HG03175 (cell line): ENCODE measurements at regions not wholly inside any gene's neighbourhood (a gene's known extent, or its start where the extent isn't known, plus 50 kb on each side); places are given as distances from the start of the nearest gene placed in this dataset.

Source experiments
- ATAC-seq: cut with Tn5 transposase; IDR thresholded peaks from one replicate; pipeline ENCODE4 v1.9.1; 2021; ENCODE audit warnings: mild to moderate bottlenecking, moderate library complexity; ENCODE audit not compliant: unreplicated experiment

DNA sequence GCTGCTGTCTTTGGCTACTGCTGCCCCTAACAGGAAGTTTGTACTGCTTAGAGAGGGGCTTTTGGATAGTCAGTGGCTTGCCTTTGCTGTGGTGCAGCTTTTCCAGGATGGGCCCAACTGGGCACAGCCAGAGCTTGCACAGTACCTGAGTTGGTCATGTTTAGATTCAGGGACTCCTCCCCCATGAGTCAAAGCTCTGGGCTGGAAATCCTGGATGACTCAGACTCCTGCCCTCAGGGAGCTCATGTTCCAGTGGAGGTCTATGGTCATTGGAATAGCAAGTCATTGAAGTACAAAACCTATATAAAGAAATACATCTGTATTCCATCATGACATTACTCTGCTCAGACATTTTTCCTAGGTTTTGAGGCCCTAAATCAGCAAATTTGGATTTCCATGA lies 66.7 kb upstream of the PJA1 start:
- no peak for ATAC-seq

GRCh38 chrX:69229436-69229835 lies 64.2 kb upstream of the PJA1 start:
- ATAC-seq: no peak

DNA sequence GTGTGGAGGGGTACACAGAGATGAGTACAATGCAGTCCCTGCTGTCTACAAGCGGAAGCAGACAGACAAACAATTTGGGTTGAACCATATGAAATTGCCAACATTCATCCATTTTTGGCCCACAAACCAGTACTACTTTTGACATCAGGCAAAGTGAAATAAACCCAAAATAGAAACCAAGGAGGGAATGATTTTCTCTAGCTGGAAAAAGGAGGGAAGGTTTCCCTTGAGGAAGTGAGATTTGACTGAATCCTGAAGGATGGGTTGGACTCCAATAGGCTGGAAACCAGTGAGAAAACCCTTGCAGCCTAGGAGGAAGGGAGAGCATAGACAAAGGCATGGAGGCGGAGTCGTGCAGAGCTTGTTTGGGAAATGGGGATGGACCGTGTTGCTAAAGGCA lies 63.5 kb upstream of the PJA1 start:
- ATAC-seq: no peak

DNA sequence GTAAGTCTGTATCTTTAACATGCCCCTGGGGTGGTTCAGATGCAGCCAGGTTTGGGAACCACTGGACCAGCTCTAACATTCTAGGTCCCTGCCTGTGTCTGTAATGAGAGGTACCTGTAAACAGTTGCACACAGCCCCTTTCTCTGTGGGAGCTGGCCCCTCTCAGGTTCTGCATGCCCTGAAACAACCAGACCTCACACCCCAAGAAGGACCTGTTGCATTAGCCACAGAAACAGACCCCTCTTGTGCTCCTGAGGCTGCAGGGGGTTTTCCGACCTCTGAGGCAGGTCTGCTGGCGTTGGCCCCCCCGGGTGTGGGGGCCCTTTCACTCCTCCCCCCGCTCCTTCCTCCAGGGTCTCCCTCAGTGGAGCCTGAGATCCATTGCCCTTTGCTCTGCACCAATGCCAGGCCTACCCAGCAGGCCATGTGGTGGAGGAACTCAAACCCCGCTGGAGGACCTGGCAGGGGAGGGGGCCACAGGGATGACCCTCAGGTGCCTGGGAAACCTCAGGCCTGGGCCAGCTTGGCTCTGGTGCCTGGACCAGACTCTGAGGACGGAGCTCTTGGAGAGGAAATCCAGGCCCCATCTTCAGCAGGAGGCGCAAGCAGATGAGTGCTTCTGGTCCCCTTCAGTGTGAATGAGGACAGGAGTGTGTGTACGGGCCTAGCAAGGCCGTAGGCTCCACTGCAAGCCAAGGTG lies 61.4 kb upstream of the PJA1 start:
- ATAC-seq: no peak

DNA sequence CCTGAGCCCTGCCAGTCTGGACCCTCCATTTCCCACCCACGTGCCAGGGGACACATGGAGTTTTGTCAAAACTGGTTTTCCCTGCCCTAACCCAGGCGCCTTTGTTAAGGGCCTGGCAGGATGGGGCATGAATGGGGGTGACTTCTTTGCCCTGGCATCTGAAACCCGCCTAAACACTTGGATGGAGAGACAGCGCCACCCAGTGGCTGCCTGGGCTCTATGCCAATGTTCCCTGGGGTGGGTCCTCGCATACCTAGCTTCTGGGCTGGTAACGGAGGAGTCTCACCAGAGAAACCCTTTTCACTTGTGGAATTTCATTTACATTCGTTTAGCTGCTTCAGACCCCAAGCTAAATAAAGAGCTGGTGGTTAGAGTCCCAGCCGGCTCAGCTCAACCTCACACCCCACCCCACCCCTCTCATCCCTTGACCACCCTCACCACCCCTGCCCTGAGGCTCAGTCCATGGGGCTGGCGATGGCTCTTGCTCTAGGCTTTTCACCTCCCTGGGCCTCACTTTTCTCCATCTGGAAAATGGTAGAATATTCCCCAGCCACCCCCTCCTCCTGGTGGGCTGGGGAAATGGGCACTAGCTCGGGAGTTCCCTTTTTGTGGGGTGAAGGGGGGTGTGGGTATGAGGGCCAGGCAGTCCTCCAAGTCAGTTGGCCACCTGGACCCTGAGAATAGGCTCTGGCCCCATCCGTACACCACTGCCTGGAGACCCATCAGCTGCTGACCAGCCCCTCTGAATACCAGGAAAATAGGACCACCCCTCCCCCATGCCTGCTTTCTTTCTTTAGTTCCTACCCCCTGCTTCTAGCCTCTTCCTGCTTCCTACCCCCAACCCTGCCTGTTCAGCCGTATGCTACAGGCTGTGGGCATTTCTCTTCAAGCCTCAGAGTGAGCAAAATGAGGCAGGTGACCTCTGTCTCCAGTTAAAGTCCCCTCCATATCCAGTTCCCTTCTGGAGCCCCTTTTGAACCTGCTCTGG lies 57.1 kb upstream of the PJA1 start:
- peak; percentile 68 for ATAC-seq

DNA sequence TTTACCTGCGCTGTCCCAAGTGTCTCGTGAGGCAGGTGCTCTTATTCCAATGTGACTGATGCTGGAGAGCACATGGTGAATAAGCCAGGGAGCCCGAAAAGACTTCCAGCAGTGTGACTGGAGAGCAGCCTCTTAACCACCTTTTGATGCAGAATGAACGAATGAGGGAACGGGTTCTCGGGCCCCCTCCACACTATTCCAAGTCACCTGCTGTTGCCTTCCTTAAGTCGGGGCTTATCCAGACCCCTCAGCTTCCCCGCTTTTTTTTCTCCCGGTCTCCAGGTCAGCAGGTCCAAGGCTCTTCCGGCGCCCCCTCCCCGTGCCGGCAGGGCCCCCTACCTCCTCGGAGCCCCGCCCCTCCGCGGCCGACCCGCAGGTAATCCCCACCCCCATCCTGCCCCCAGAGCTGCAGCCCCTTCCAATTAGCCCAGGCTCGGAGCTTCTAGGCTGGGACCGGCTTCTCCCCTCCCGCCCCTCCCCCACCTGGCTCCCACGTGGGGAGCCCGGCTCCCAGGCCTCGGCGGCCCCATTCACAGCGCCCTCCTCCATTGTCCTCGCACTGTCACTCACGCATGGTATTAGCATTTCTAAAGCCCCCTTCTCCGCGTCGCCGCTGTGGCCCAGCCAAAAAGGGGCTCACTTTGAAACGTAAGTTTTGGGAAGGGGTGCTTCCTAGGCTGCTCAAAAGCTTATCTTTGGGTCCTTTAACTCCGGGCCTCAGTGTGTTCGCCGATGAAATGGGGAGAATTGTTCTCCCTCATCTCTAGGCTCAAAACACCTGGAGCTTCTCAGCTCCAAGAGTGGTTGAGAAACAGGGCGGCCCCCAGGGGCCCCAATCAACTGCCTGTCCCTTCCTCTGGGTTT lies 56.2 kb upstream of the PJA1 start:
- ATAC-seq: no peak

DNA sequence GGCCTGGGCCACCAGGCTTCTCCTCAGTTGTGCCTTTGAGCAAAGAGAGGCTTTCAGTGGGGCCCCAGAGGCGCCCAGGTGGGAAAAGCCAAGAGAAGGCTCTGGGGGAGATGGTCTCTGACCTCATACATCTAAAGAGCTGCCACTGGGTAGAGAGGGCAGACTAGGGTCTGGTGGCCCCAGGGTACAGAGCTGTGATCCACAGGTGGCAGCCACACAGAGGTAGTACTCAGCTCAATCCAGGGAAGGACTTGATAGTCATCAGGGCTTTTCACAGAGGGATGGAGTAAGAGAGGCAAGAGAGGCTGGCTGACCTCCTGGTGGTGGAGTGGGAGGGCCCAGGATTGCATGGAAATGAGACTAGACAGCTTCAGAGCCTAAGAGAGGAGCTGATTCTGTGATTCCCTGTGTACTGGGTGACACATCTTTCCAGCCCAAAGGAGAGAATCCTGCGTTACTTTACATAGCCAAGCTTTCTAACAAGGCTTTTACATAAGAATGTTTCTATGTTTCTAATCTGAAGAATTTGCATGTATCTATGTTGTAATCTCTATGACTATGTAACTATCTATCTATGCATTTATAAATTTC lies 53.2 kb upstream of the PJA1 start:
- no peak for ATAC-seq

DNA sequence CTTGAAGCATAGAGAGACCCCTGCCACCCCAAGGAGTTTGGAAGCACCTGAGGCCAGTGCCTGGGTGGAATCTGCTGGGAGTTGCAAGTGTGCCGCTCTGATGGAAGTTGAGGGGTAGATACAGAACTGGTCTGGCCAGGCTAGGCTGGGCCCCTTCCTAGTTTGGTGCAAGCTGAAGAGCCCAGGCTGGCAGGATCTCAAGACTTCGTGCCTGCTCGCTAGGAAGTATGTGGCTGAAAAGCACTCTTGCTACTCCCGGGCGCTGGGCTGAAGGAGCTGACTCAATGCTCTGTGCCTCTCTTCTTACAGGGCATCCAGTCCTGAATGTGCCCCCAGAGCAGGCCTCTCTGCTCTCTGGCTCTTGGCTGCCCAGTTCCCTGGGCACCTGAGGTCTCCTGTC lies 51.7 kb upstream of the PJA1 start:
- no peak for ATAC-seq

DNA sequence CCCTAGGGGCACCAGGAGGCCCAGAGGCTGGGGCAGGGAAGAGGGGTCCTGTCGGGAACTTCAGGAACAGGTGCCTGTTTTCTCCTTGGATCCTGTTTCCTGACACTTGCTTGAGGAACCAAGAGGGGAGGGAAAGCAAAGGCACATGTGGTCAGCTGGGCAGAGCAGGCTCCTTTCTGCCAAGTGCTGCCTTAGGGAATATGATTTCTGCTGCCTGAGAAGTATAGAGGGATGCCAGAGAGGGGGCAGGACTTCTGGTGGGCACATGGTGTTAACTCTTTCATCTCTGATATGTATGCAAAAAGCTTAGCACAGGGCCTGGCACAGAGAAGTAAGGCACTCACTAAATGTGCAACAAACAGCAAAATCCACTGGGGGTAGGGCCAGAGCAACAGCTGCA lies 51.2 kb upstream of the PJA1 start:
- no peak for ATAC-seq

- no peak for ATAC-seq
Measured at GRCh38 chrX:69215161-69215875, 50.1 kb upstream of the PJA1 start.
